ENCODE measurements at regions not wholly inside any gene's neighbourhood (a gene's known extent, or its start where the extent isn't known, plus 50 kb on each side); places are given as distances from the start of the nearest gene placed in this dataset.

DNA sequence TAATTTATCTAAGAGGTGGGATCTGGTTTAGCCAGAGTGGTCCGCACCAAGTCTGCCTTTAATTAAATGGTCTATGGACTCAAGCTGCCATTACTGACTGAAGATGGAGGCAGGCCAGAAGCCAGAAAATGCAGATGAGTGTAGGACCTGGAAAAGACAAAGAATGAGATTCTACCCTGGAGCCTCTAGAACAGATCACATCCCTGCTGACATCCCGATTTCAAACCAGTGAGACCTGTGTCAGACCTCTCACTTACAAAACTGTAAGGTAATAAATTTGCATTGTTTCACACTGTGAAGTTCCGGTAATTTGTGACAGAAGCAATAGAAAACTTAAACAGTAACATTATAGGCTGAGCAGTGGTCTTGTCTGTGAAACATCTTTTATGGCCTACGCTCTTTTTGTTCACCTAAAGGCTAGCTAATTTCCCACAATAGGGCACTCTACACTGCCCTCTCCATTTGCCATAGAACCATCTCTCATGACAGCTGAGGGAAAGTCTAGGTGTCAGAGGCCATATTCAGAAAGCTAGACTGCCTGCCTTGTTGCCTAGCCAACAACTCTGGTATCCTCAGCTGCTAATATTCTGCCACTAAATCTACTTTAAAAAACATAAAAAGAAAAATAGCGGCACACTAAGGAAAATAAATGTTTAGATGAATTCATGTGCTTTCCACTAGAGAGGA, 1396.2 kb upstream of the PIK3C3 start:
- TF ChIP-seq, protein P1, sequence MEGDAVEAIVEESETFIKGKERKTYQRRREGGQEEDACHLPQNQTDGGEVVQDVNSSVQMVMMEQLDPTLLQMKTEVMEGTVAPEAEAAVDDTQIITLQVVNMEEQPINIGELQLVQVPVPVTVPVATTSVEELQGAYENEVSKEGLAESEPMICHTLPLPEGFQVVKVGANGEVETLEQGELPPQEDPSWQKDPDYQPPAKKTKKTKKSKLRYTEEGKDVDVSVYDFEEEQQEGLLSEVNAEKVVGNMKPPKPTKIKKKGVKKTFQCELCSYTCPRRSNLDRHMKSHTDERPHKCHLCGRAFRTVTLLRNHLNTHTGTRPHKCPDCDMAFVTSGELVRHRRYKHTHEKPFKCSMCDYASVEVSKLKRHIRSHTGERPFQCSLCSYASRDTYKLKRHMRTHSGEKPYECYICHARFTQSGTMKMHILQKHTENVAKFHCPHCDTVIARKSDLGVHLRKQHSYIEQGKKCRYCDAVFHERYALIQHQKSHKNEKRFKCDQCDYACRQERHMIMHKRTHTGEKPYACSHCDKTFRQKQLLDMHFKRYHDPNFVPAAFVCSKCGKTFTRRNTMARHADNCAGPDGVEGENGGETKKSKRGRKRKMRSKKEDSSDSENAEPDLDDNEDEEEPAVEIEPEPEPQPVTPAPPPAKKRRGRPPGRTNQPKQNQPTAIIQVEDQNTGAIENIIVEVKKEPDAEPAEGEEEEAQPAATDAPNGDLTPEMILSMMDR (IDR thresholded peaks at IDR 0.05), result no peak
- Histone ChIP-seq H3K9me3 (ENCODE audit: control insufficient read depth, insufficient read depth, low read length) (peaks cover 8% of the 10 kb centered on the region), H3K27me3 (ENCODE audit: control insufficient read depth, insufficient read depth, low read length) (no peaks in the 10 kb centered on the region), H3K4me1 (ENCODE audit: control insufficient read depth, insufficient read depth, low read length) (no peaks in the 10 kb centered on the region), H3K4me3 (ENCODE audit: low read length) (no peak overlapping the region), H3K36me3 (ENCODE audit: control insufficient read depth, insufficient read depth, low read length) (no peaks in the 10 kb centered on the region), H3K27ac (ENCODE audit: low read length) (no peak overlapping the region)
- peaks cover under 1 to 8% of the 10 kb centered on the region in 2 donors for H3K9me3 Mint-ChIP-seq
- H3K4me1 Mint-ChIP-seq, result no peaks in the 10 kb centered on the region
- intact Hi-C loops (cut with micrococcal nuclease), result no loop called here
- H3K27ac Mint-ChIP-seq, result no peak overlapping the region
- WGBS (ENCODE audit: insufficient coverage), result 97% methylated on average over 5 of the region's 5 CpGs
- no peak for DNase-seq
- peaks cover 3% of the 10 kb centered on the region for H3K36me3 Mint-ChIP-seq
- H3K4me3 Mint-ChIP-seq, result no peak overlapping the region
- no peaks in the 10 kb centered on the region for H3K27me3 Mint-ChIP-seq (ENCODE audit: low read depth in 2 of 2)
- no peak for ATAC-seq

DNA sequence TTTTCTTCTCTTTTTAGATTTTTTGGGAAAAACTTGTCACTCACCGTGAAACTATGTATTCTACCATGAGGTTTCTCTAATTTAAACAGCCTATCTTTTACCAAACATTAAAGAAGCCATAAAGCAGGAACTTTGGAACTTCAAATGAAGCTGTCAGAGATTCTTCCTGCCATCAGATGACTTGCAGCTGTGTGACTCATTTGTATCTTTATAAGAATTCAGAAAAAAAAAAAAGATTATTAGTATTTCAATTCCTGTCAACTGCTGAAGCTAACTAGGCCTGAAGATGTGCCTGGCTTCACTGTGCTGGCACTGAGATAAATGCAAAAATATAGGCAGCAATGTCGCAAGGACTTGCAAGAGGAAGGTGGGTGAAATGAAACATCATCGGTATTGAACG, 1399.1 kb upstream of the PIK3C3 start:
- no peaks in the 10 kb centered on the region for H3K27me3 ChIP-seq (ENCODE audit: control insufficient read depth, insufficient read depth, low read length)
- H3K4me1 ChIP-seq (ENCODE audit: control insufficient read depth, insufficient read depth, low read length), result no peaks in the 10 kb centered on the region
- H3K4me3 ChIP-seq (ENCODE audit: low read length), result no peak overlapping the region
- Mint-ChIP-seq H3K9me3 (peaks cover 0 to 13% of the 10 kb centered on the region in 2 donors), H3K4me3 (no peak overlapping the region), H3K36me3 (peaks cover 7% of the 10 kb centered on the region), H3K4me1 (no peaks in the 10 kb centered on the region), H3K27me3 (ENCODE audit: low read depth in 2 of 2) (no peaks in the 10 kb centered on the region), H3K27ac (no peak overlapping the region)
- intact Hi-C loops (cut with micrococcal nuclease), result no loop called here
- WGBS (ENCODE audit: insufficient coverage), result 98% methylated on average over 4 of the region's 4 CpGs
- TF ChIP-seq, protein P1 (IDR thresholded peaks at IDR 0.05), result no peak
- ATAC-seq, result no peak
- H3K9me3 ChIP-seq (ENCODE audit: control insufficient read depth, insufficient read depth, low read length), result peaks cover 11% of the 10 kb centered on the region
- H3K27ac ChIP-seq (ENCODE audit: low read length), result no peak overlapping the region
- DNase-seq, result no peak
- no peaks in the 10 kb centered on the region for H3K36me3 ChIP-seq (ENCODE audit: control insufficient read depth, insufficient read depth, low read length)

DNA sequence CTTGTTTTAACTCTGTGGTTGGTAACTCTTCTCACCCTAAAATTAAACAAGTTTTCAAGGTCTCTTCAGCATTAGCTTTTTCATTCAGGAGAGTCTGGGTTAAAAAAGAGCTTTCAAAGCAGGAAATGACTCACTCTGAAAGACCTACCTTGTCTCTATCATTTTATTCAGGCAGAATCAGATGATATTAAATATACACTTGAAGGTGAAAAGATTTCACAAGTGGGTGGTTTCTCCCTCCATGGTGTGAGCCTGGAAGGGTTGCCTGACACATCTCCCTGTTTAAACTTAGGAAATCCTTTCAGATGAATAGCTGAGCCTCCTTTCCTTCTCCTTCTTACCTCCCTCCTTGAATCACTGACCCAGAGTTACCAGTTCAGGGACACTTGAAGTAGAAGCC, 1402.0 kb upstream of the PIK3C3 start:
- Mint-ChIP-seq H3K4me3 (no peak overlapping the region), H3K36me3 (peaks cover 9% of the 10 kb centered on the region), H3K4me1 (no peaks in the 10 kb centered on the region), H3K27ac (no peak overlapping the region), H3K27me3 (ENCODE audit: low read depth in 2 of 2) (no peaks in the 10 kb centered on the region), H3K9me3 (peaks cover 0 to 15% of the 10 kb centered on the region in 2 donors)
- intact Hi-C loops (cut with micrococcal nuclease), result no loop called here
- ATAC-seq (no peak), DNase-seq (no peak)
- Histone ChIP-seq H3K36me3 (ENCODE audit: control insufficient read depth, insufficient read depth, low read length) (no peaks in the 10 kb centered on the region), H3K27me3 (ENCODE audit: control insufficient read depth, insufficient read depth, low read length) (no peaks in the 10 kb centered on the region), H3K9me3 (ENCODE audit: control insufficient read depth, insufficient read depth, low read length) (peaks cover 5% of the 10 kb centered on the region), H3K4me3 (ENCODE audit: low read length) (no peak overlapping the region), H3K4me1 (ENCODE audit: control insufficient read depth, insufficient read depth, low read length) (no peaks in the 10 kb centered on the region), H3K27ac (ENCODE audit: low read length) (no peak overlapping the region)
- TF ChIP-seq, protein P1 (IDR thresholded peaks at IDR 0.05), result no peak

DNA sequence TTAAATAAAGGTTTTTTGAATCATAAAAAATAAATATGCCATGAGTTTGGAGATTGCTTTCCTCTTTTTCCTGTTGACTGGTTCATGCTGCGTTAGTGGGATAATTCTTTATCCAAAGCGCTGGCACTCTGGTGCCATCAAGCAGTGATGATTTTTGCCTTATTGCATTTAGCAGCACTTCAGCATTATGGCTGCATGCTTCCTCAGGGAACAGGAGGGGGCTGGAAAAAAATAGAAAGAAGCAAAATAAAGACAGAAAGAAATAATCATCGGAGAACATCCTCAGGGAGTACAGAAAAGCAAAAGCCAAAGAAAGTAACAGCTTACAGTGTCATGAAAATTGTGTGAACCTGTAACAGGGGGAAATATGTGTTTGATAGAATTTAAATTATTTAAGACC, 1408.2 kb upstream of the PIK3C3 start:
- intact Hi-C loops (cut with micrococcal nuclease), result no loop called here
- H3K27me3 Mint-ChIP-seq (ENCODE audit: low read depth in 2 of 2), result no peaks in the 10 kb centered on the region
- H3K9me3 Mint-ChIP-seq, result peaks cover 2 to 14% of the 10 kb centered on the region in 2 donors
- Histone ChIP-seq H3K9me3 (ENCODE audit: control insufficient read depth, insufficient read depth, low read length) (no peaks in the 10 kb centered on the region), H3K4me1 (ENCODE audit: control insufficient read depth, insufficient read depth, low read length) (no peaks in the 10 kb centered on the region), H3K27ac (ENCODE audit: low read length) (no peak overlapping the region), H3K36me3 (ENCODE audit: control insufficient read depth, insufficient read depth, low read length) (no peaks in the 10 kb centered on the region), H3K4me3 (ENCODE audit: low read length) (no peak overlapping the region), H3K27me3 (ENCODE audit: control insufficient read depth, insufficient read depth, low read length) (no peaks in the 10 kb centered on the region)
- DNase-seq (no peak), ATAC-seq (no peak)
- H3K36me3 Mint-ChIP-seq, result peaks cover 9% of the 10 kb centered on the region
- no peak overlapping the region for H3K4me3 Mint-ChIP-seq
- TF ChIP-seq, protein P1 (IDR thresholded peaks at IDR 0.05), result no peak
- 98% methylated on average over 3 of the region's 3 CpGs for WGBS (ENCODE audit: insufficient coverage)
- no peak overlapping the region for H3K27ac Mint-ChIP-seq
- no peaks in the 10 kb centered on the region for H3K4me1 Mint-ChIP-seq
